HTR-8/SVneo (cell line): ENCODE measurements at regions not wholly inside any gene's neighbourhood (a gene's known extent, or its start where the extent isn't known, plus 50 kb on each side); places are given as distances from the start of the nearest gene placed in this dataset.

Experiments
- DNase-seq: peaks from one replicate; pipeline ENCODE4 v3.0.0; 2011; ENCODE audit warnings: low spot score, mixed read lengths; ENCODE audit not compliant: insufficient read length
- FAIRE-seq: peaks from 2 replicates; lab custom pipeline; 2011; peaks lifted over from hg19 to GRCh38; lab: Jason Lieb, UNC

- DNase-seq (no peak), FAIRE-seq (no peak)
Measured at GRCh38 chr21:17427831-17428483, 84.9 kb upstream of the CXADR start.

- DNase-seq: no peak
- no peak for FAIRE-seq
Measured at GRCh38 chr21:17428484-17428869, 84.4 kb upstream of the CXADR start.

GRCh38 chr21:17428980-17429379 is 83.9 kb upstream of the CXADR start:
- FAIRE-seq (no peak), DNase-seq (no peak)

GRCh38 chr21:17429936-17430335 is 82.9 kb upstream of the CXADR start:
- no peak for FAIRE-seq
- DNase-seq: no peak

GRCh38 chr21:17432732-17433057 is 80.1 kb upstream of the CXADR start:
- DNase-seq: no peak
- FAIRE-seq: no peak

GRCh38 chr21:17433730-17434129 is 79.1 kb upstream of the CXADR start:
- FAIRE-seq: no peak
- no peak for DNase-seq

GRCh38 chr21:17435565-17436543 is 77.0 kb upstream of the CXADR start:
- no peak for FAIRE-seq

GRCh38 chr21:17436626-17437111 is 76.2 kb upstream of the CXADR start:
- FAIRE-seq: no peak
- no peak for DNase-seq

More at GRCh38 chr21:17435565-17436543, 77.0 kb upstream of the CXADR start:
- DNase-seq: no peak

- FAIRE-seq: no peak
Measured at GRCh38 chr21:17438635-17439034, 74.2 kb upstream of the CXADR start.

GRCh38 chr21:17440969-17441368 is 71.9 kb upstream of the CXADR start:
- no peak for FAIRE-seq

More at GRCh38 chr21:17438635-17439034, 74.2 kb upstream of the CXADR start:
- no peak for DNase-seq

GRCh38 chr21:17441370-17441769 is 71.5 kb upstream of the CXADR start:
- DNase-seq: no peak
- no peak for FAIRE-seq

More at GRCh38 chr21:17440969-17441368, 71.9 kb upstream of the CXADR start:
- DNase-seq: no peak

GRCh38 chr21:17442165-17442564 is 70.7 kb upstream of the CXADR start:
- FAIRE-seq: no peak
- no peak for DNase-seq

- no peak for FAIRE-seq
Measured at GRCh38 chr21:17444828-17445227, 68.0 kb upstream of the CXADR start.

GRCh38 chr21:17446737-17447136 is 66.1 kb upstream of the CXADR start:
- DNase-seq (no peak), FAIRE-seq (no peak)

More at GRCh38 chr21:17444828-17445227, 68.0 kb upstream of the CXADR start:
- no peak for DNase-seq

- DNase-seq (no peak), FAIRE-seq (no peak)
Measured at GRCh38 chr21:17449701-17450100, 63.1 kb upstream of the CXADR start.

- FAIRE-seq (no peak), DNase-seq (no peak)
Measured at GRCh38 chr21:17451364-17451891, 61.4 kb upstream of the CXADR start.

GRCh38 chr21:17454315-17455027 is 58.4 kb upstream of the CXADR start:
- DNase-seq (peak; percentile 54), FAIRE-seq (peak; percentile 80)

GRCh38 chr21:17455028-17455353 is 57.9 kb upstream of the CXADR start:
- no peak for DNase-seq
- no peak for FAIRE-seq

- no peak for DNase-seq
- FAIRE-seq: no peak
Measured at GRCh38 chr21:17455451-17455850, 57.4 kb upstream of the CXADR start.

- FAIRE-seq: no peak
- DNase-seq: no peak
Measured at GRCh38 chr21:17458279-17458678, 54.6 kb upstream of the CXADR start.
